Lower leg skin (tissue), 4 donors: ENCODE measurements at regions not wholly inside any gene's neighbourhood (a gene's known extent, or its start where the extent isn't known, plus 50 kb on each side); places are given as distances from the start of the nearest gene placed in this dataset.
"Not testable (repeated sequence)": the region's sequence is repeated elsewhere in the genome, so short reads cannot be mapped to it uniquely, and the experiment has no call there.

Source experiments
- DNase-seq, 2 donors: peaks; one replicate each; pipeline ENCODE4 v3.0.0-alpha.2; 2019; ENCODE audit warnings: low spot score in 2 of 2
- H3K4me3 ChIP-seq: fragments of 200-600 bp; sonication (generic); 2 replicates; pipeline ENCODE4 v1.5.1; 2017; ENCODE audit warnings: mild to moderate bottlenecking, low read depth; ENCODE audit not compliant: poor library complexity, severe bottlenecking
- POLR2A ChIP-seq, 2 donors: fragments of 450-650 bp; IDR thresholded peaks; one replicate each; pipeline ENCODE4 v1.6.1; 2016 to 2017; ENCODE audit warnings: antibody characterized with exemption in 2 of 2, mild to moderate bottlenecking in 1 of 2, moderate library complexity in 1 of 2
- WGBS, 2 donors: methylation state at CpG; one replicate each; pipeline ENCODE4 v1.1.5; 2018; 5-methylcytosine and 5-hydroxymethylcytosine counted together
- intact Hi-C: fragments of 100-400 bp; cut with DNase I; formaldehyde crosslinking; loops from one replicate; pipeline ENCODE4 v1.15.0; 2023; ENCODE audit warnings: low total_unique reads
- TF ChIP-seq, protein P1 (sequence below), 3 donors: fragments of 450-650 bp; IDR thresholded peaks; one replicate each; pipeline ENCODE4 v1.5.1; 2016; ENCODE audit warnings: antibody characterized with exemption in 3 of 3, mild to moderate bottlenecking in 3 of 3, moderate library complexity in 2 of 3

DNA sequence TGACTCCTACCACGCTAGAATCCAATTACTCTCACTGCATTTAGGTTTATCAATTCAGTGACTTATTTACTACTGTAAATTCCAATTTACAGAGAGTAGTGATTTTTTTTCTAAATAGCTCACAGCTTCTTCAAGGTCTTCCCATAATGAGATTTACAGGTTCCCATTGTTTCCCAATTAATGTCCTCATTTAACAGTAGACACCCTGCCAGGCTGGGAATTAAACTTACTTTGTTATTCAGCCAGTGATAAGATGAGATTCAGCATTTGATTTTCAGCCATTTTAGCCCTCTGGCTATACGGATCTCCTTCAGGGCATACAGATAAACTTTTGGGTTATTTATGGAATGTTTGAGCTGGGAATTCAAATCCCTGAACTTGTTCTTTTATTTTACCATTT, 582.9 kb upstream of the EYS start:
- DNase-seq: no peak
- TF ChIP-seq, protein P1, sequence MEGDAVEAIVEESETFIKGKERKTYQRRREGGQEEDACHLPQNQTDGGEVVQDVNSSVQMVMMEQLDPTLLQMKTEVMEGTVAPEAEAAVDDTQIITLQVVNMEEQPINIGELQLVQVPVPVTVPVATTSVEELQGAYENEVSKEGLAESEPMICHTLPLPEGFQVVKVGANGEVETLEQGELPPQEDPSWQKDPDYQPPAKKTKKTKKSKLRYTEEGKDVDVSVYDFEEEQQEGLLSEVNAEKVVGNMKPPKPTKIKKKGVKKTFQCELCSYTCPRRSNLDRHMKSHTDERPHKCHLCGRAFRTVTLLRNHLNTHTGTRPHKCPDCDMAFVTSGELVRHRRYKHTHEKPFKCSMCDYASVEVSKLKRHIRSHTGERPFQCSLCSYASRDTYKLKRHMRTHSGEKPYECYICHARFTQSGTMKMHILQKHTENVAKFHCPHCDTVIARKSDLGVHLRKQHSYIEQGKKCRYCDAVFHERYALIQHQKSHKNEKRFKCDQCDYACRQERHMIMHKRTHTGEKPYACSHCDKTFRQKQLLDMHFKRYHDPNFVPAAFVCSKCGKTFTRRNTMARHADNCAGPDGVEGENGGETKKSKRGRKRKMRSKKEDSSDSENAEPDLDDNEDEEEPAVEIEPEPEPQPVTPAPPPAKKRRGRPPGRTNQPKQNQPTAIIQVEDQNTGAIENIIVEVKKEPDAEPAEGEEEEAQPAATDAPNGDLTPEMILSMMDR (IDR thresholded peaks at IDR 0.05): no peak
- no peak for TF ChIP-seq POLR2A (IDR thresholded peaks at IDR 0.05)
- no peak overlapping the region for H3K4me3 ChIP-seq
- intact Hi-C loops: no loop called here
- WGBS, 2 donors: 88 to 91% methylated on average over 2 of the region's 2 CpGs

DNA sequence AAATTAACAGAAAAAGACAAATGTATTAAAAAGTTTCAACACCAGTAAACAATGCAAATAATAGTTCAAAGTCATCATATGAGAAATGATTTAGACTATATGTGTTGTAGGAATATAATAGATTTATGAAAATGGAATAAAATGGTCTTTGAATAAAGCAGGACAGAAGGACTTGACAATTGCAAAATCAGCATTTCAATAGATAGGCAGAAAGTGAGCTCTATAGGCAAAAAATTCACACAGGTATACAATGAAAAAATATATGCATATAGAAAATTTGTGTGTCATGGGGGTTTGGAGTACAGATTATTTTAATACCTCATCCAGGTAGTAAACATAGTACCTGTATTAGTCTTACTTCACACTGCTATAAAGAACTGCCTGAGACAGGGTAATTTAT, 571.1 kb upstream of the EYS start:
- TF ChIP-seq, protein P1 (IDR thresholded peaks at IDR 0.05): no peak
- no peak for TF ChIP-seq POLR2A (IDR thresholded peaks at IDR 0.05)
- intact Hi-C loops: no loop called here
- no peak for DNase-seq
- H3K4me3 ChIP-seq: no peak overlapping the region

DNA sequence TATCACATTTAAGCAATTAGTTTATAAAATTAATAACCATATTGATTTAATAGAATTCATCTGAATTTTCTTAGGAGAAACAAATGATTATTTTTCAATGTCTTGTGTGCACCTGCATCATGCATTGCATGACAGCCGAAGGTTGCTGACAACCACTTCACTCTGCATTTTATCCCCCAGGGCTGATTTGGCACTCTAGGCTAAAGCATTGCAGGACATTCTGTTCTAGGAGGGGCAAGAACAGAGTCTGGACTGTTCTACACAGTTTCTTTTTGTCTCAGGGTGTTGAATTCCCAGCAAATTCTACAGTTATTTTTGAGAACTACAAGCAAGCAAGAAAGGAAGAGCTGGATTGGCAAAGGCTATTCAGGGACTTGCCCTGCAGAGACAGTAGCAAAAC, 570.4 kb upstream of the EYS start:
- WGBS, 2 donors: 52 to 61% methylated on average over 1 of the region's 1 CpG
- no peak for DNase-seq

DNA sequence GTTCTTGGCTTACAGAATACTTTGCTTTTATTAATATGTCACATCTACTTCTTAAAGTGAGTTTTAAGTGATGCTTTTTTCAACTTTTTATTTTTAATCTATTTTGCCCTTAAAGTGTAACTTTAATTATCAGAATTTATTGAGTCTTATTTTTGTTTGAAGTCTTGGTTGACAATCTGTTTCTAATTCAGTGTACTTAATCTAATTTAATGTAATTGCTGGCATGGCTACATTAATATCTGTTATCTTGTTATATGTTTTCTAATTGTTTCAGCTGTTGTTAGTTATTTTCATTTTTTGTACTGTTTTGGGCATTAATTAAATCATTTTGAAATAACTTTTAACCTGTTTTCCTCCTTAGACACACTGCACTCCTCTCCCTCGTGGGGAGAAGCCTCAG, 558.7 kb upstream of the EYS start:
- no peak overlapping the region for H3K4me3 ChIP-seq
- 38 to 41% methylated on average over 1 of the region's 1 CpG for WGBS, 2 donors
- intact Hi-C loops: no loop called here
- no peak for TF ChIP-seq POLR2A (IDR thresholded peaks at IDR 0.05)
- TF ChIP-seq, protein P1 (IDR thresholded peaks at IDR 0.05): no peak
- no peak for DNase-seq

More for the DNA sequence above, 570.4 kb upstream of the EYS start:
- intact Hi-C loops: no loop called here
- TF ChIP-seq, protein P1 (IDR thresholded peaks at IDR 0.05): no peak
- no peak for TF ChIP-seq POLR2A (IDR thresholded peaks at IDR 0.05)
- H3K4me3 ChIP-seq: no peak overlapping the region

DNA sequence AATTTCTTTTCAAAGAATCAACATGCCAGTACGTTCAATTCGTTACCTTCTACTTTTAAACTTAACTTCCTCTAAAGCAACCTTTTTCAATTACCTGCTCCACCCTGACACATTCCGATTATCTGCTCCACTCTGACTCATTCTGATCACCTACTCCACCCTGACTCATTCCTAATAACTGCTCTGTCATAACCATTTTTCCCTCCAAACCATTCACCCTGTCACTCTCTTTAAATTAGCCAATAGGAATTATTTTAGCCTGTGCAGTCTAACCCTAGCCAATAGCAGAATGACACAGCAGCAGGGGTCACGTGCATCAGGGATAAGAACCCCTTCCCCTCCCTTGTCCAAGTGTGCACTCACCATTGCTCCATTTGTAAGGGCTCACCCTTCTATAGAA, 557.4 kb upstream of the EYS start:
- no peak for TF ChIP-seq POLR2A (IDR thresholded peaks at IDR 0.05)
- TF ChIP-seq, protein P1 (IDR thresholded peaks at IDR 0.05): no peak
- DNase-seq: no peak
- no peak overlapping the region for H3K4me3 ChIP-seq
- intact Hi-C loops: no loop called here
- 68 to 72% methylated on average over 4 of the region's 4 CpGs for WGBS, 2 donors

DNA sequence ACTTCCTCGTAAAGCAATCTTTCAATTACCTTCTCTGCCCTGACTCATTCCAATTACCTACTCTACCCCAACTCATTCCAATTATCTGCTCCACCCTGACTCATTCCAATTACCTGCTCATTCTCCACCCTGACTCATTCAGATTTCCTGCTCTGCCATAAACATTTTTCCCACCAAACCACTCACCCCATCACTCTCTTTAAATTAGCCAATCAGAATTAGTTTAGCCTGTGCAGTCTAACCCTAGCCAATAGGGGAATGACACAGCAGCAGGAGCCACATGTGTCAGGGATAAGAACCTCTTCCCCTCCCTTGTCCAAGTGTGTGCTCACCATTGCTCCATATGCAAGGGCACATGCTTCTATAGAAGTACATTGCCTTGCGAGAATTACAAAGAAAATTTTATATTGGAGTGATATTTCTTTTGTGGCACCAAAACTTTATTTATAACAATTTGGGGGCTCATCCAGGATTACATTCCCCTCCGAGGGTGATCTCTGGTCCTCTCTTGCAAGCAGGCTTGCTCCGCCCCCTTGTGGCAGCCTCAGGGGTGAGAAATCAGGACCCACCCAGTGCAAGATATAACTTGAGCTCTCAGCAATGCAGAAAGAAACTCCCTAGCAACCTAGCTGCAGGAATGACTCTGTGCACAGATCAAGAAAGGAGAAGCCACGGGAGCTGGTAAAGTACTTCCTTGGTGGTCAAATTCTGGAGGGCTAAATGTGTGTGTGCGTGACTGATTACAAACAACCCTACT, 551.9 kb upstream of the EYS start:
- 86 to 89% methylated on average over 6 of the region's 6 CpGs for WGBS, 2 donors
- intact Hi-C loops, H3K4me3 ChIP-seq, DNase-seq: not testable (repeated sequence)
